ENCODE measurements at regions not wholly inside any gene's neighbourhood (a gene's known extent, or its start where the extent isn't known, plus 50 kb on each side); places are given as distances from the start of the nearest gene placed in this dataset.

- no peak for DNase-seq
These were observed 71.0 kb upstream of the MYCN start for GRCh38 chr2:15869396-15869795.

DNA sequence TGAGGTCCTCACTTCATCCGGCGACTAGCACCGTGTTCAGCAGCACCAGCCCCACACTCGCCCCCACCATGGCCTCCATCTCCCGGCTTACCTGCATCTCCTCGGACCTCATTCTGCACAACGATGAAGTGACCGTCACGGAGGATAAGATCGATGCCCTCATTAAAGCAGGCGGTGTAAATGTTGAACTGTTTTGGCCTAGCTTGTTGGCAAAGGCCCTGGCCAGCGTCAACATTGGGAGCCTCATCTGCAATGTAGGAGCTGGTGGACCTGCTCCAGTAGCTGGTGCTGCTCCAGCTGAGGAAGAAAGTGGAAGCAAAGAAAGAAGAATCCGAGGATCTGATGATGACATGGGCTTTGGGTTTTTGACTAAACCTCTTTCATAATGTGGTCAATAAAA is 70.5 kb upstream of the MYCN start:
- DNase-seq = no peak

DNA sequence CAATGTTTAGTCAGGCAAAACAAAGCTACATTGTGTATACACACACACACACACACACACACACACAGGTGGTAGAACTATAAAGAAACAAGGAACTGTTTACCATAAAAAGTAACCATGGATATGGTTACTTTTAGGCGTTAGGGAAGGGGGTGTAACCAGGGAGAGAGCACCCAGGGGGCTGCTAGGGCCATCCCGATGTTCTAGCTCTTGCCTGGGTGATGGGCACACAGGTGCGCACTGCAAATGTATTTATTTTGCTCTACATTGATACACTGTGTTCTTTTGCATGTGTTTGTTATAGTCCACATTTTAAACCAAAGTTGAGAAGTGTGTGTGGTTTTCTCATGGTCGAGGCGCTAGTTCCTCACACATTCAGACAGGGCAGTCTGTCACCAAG is 69.8 kb upstream of the MYCN start:
- no peak for DNase-seq

- no peak for DNase-seq
These were observed 69.0 kb upstream of the MYCN start for GRCh38 chr2:15871239-15871783.

GRCh38 chr2:15872854-15873253 is 67.5 kb upstream of the MYCN start:
- no peak for DNase-seq

- no peak for DNase-seq
These were observed 66.0 kb upstream of the MYCN start for GRCh38 chr2:15874321-15874720.

- DNase-seq = no peak
These were observed 65.2 kb upstream of the MYCN start for GRCh38 chr2:15874854-15875804.

- no peak for DNase-seq
These were observed 64.2 kb upstream of the MYCN start for GRCh38 chr2:15875969-15876705.

DNA sequence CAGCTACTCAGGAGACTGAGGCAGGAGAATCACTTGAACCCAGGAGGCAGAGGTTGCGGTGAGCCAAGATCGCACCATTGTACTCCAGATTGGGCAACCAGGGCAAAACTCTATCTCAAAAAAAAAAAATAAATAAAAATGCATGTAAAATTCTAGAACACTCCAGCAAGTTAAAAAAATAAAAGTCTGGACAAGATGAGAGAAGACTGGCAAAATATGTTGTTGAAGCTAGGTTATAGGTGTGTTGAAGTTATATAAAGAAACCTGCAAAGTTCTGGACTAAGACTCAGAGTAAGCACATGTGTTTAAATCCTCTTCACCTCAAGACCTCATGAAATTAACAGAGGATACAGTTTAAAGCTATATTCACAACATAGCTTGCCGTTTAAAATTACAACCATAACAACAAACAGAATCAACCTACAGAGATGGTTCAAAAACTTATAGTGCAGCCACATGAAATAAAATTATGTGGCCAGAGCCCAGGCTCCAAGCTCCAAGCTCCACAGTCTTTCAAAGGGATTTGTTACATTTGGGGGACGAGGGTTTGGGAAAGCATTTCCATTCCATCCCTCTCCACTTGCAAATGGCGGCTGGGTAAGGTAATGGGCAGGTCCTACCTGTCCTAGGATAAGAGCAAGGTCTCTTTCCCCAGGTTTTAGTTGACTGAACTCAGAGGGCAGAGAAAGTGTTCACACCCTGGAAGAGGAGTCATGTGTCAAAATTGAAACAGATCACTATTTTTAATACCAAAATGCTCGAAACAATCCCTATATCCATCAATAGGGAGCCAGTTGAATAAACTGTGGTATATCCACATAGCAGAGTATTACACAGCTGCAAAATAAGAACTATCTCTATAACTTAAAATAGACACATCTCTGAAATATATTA is 59.9 kb upstream of the MYCN start:
- DNase-seq = no peak

DNA sequence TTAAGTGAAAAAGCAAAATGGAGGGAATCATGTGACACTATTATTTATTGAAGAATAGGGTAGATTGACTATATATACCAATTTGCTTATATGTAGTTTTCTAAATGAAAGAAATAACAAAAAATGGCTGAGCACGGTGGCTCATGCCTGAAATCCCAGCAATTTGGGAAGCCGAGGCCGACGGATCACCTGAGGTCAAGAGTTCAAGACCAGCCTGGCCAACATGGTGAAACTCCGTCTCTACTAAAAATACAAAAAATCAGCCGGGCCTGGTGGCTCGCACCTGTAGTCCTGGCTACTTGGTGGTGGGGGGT is 59.3 kb upstream of the MYCN start:
- DNase-seq = no peak

DNA sequence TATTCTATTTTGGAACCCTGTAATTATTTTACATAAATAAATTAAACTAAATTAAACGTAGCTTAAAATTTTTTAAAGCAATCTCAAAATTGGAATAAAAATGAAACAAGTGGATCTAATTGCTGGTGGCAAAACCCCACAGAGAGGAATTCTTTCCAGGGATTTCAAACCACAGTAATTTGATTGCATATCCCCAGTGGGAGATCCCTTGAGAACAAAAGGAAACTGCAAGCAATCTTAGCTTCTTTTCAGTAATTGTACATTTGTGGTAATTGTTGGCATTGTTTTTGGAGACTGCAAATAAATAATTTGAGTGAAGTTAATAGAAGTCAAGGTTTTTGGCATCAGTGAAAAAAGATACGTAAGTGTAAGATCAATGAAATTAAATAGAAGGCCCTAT is 58.7 kb upstream of the MYCN start:
- no peak for DNase-seq

DNA sequence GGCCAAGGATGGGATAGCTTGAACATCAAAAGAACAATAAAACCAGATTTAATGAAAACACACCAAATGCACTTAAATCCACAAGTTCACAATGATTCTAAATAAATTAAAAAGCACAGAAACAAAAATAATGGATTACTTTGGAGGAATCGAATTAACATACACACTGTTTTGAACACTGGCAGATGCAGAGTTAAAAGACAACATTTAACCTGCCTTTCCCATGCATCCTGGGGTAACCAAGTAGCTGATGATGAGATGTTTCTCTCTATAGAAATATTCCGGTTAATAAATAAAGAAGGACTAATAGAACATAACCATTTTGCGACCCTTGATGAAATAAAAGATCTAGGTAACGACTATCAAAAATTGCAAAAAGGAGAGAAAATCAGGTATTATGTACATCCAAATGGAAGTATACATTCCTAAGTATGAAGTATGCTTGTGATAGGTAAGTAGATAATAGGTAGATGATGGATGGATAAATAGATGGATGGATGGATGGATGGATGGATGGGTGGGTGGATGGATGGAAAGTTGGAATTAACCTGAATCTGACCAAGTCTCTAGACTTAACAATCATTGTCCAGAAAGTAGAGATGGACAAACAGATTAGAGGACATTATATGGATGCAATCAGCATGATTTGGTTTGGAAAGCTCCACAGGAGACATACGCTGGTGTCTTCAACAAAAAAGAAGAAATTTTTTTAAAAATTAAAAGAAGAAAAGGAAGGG is 57.4 kb upstream of the MYCN start:
- no peak for DNase-seq

DNA sequence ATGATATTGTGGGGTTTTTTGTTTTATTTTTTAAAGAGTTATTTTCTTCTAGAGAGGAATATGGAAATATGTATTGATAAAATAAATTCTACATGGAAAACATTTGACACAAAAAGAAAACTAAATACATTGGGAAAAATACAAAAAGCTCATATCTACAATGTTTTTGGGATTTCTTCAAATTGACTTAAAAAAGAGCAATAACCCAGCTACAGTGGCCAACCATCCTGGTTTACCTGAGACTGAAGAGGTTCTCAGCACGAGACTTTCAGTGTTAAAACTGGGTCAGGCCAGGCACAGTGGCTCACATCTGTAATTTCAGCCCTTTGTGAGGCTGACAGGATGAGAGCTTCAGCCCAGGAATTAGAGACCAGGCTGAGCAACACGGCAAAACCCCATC is 56.7 kb upstream of the MYCN start:
- DNase-seq = no peak

DNA sequence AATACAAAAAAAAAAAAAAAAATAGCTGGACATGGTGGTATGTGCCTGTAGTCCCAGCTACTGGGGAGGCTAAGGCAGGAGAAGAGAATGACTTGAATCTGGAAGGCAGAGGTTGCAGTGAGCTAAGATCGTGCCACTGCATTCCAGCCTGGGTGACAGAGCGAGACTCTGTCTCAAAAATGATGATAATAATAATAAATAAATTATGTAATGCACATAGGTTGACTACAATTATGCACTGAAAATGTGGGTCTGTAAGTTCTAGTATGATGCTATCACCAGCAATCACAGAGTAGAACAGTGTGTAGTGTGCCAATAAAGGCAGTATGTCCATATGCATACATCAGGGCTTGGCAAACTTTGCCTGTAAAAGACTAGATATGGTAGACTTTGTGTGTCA is 55.6 kb upstream of the MYCN start:
- DNase-seq = no peak

- no peak for DNase-seq
These were observed 54.1 kb upstream of the MYCN start for GRCh38 chr2:15886231-15886630.

DNA sequence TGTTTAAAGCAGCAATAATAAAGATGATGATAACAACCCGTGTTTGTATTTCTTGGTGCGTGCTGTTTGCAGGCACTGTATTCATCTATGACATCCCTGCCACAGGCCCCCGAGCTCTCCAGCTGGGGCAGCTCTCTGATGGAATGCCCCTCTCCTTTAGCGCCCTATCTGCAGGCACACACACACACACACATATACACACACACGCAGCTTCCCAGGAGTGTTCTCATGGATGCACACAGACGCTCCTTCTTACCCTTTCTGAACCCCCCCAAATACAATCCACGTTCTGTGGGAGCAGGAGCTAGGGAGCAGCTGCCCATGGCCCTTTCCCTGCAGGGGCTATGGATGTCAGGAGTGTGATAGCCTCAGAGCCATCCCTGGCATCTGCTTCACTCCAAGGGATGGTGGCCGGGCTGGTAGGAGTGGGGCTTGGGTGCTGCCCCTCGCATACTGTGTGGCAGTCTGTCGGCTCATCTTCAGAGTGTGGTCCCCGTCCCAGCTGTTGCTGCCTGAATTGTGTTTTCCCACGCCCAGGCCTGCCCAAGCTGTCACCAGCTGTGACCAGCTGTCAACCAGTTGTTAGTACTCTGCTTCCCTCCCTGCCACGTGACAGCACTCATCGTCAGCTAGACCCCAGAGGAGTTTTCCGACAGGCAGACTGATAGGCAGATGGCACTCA is 50.8 kb upstream of the MYCN start:
- DNase-seq = no peak

DNA sequence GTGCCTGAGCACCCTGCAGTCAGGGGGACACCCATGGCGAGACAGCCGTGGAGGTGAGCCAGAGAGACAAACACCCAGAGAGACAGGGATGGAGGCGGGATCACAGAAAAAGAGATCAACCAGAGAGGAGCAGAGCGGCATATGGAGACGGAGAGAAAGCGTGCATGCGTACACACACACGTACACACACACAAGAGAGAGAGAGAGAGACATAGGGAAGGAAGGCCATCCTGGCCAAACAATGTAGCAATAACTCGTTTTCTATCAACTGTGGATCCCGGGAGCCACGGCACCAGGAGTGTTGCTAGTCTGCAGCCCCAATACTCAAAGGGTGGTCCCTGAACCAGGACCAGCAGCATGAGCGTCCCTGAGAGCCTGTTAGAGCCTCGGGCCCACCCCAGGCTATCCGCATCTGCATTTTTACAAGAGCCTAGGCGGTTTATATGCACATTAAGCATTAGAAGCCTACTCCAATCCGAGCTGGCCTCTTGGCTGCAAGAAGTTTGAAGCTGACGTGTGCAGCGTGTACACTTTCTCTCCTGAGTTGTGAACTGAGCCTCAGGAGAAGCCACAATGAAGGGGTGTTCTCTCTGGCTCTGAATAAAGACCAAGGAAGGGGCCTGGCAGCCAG is 50.1 kb upstream of the MYCN start:
- no peak for DNase-seq

Data from hematopoietic multipotent progenitor cell treated with erythropoietin and hydrocortisone succinate and interleukin-3 and kit ligand, for 8 days (in vitro differentiated cells).